ENCODE measurements at regions not wholly inside any gene's neighbourhood (a gene's known extent, or its start where the extent isn't known, plus 50 kb on each side); places are given as distances from the start of the nearest gene placed in this dataset.

GRCh38 chr14:22452330-22452729 lies 136.7 kb downstream of the DAD1 start:
- no peak for DNase-seq (ENCODE audit: low read depth in 2 of 2)

- no peak for DNase-seq (ENCODE audit: low read depth in 2 of 2)
Observed at GRCh38 chr14:22450266-22450665, 138.8 kb downstream of the DAD1 start.

GRCh38 chr14:22449600-22449905 lies 139.5 kb downstream of the DAD1 start:
- DNase-seq (ENCODE audit: low read depth in 2 of 2) = no peak

- no peak for DNase-seq (ENCODE audit: low read depth in 2 of 2)
Observed at GRCh38 chr14:22448905-22449599, 140.0 kb downstream of the DAD1 start.

GRCh38 chr14:22448035-22448904 lies 140.8 kb downstream of the DAD1 start:
- DNase-seq (ENCODE audit: low read depth in 2 of 2) = no peak

- DNase-seq (ENCODE audit: low read depth in 2 of 2) = no peak
Observed at GRCh38 chr14:22438742-22439141, 150.3 kb downstream of the DAD1 start.

- DNase-seq (ENCODE audit: low read depth in 2 of 2) = no peak
Observed at GRCh38 chr14:22434901-22435550, 154.0 kb downstream of the DAD1 start.

- DNase-seq (ENCODE audit: low read depth in 2 of 2) = no peak
Observed at GRCh38 chr14:22434030-22434429, 155.0 kb downstream of the DAD1 start.

- no peak for DNase-seq (ENCODE audit: low read depth in 2 of 2)
Observed at GRCh38 chr14:22433069-22433468, 156.0 kb downstream of the DAD1 start.

GRCh38 chr14:22432348-22432976 lies 156.6 kb downstream of the DAD1 start:
- peak; percentile 79 to 81 for DNase-seq (ENCODE audit: low read depth in 2 of 2)

GRCh38 chr14:22429546-22430294 lies 159.3 kb downstream of the DAD1 start:
- no peak for DNase-seq (ENCODE audit: low read depth in 2 of 2)

GRCh38 chr14:22428700-22429291 lies 160.2 kb downstream of the DAD1 start:
- DNase-seq (ENCODE audit: low read depth in 2 of 2) = no peak

- DNase-seq (ENCODE audit: low read depth in 2 of 2) = peak; percentile 23 to 28
Observed at GRCh38 chr14:22427771-22428231, 161.2 kb downstream of the DAD1 start.

GRCh38 chr14:22426711-22427110 lies 162.3 kb downstream of the DAD1 start:
- DNase-seq (ENCODE audit: low read depth in 2 of 2) = no peak

GRCh38 chr14:22423958-22424357 lies 165.1 kb downstream of the DAD1 start:
- DNase-seq (ENCODE audit: low read depth in 2 of 2) = no peak

GRCh38 chr14:22422238-22422637 lies 166.8 kb downstream of the DAD1 start:
- no peak for DNase-seq (ENCODE audit: low read depth in 2 of 2)

- no peak for DNase-seq (ENCODE audit: low read depth in 2 of 2)
Observed at GRCh38 chr14:22420598-22421186, 168.3 kb downstream of the DAD1 start.

GRCh38 chr14:22419620-22420019 lies 169.4 kb downstream of the DAD1 start:
- DNase-seq (ENCODE audit: low read depth in 2 of 2) = peak in 1 of 2 experiments; percentile 2

- no peak for DNase-seq (ENCODE audit: low read depth in 2 of 2)
Observed at GRCh38 chr14:22418631-22419030, 170.4 kb downstream of the DAD1 start.

GRCh38 chr14:22417914-22418313 lies 171.1 kb downstream of the DAD1 start:
- no peak for DNase-seq (ENCODE audit: low read depth in 2 of 2)

GRCh38 chr14:22416193-22416592 lies 172.8 kb downstream of the DAD1 start:
- DNase-seq (ENCODE audit: low read depth in 2 of 2) = no peak
